ENCODE measurements at regions not wholly inside any gene's neighbourhood (a gene's known extent, or its start where the extent isn't known, plus 50 kb on each side); places are given as distances from the start of the nearest gene placed in this dataset.

DNA sequence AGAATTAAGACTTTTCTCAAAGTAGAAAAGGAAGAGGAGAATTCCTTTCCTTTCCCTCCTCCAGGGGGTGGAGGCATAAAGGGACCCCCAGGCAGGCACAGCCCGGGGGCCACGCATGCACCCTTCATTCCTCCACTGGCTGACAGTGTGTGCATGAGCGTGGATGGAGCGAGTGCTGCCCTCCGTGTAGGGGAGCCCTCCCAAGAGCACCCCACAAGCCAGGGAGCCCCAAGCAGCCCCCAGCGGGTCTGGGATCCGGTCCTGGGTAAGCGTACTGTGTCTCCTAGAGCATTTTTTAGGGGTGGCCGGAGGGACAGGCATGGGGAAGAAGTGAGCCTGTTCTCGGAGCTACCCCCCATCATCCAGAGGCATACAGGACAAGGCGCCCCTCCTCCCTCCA lies 120.5 kb downstream of the SIK1 start:
- CTCF ChIA-PET = no interaction called here
- TF ChIP-seq, protein P1, sequence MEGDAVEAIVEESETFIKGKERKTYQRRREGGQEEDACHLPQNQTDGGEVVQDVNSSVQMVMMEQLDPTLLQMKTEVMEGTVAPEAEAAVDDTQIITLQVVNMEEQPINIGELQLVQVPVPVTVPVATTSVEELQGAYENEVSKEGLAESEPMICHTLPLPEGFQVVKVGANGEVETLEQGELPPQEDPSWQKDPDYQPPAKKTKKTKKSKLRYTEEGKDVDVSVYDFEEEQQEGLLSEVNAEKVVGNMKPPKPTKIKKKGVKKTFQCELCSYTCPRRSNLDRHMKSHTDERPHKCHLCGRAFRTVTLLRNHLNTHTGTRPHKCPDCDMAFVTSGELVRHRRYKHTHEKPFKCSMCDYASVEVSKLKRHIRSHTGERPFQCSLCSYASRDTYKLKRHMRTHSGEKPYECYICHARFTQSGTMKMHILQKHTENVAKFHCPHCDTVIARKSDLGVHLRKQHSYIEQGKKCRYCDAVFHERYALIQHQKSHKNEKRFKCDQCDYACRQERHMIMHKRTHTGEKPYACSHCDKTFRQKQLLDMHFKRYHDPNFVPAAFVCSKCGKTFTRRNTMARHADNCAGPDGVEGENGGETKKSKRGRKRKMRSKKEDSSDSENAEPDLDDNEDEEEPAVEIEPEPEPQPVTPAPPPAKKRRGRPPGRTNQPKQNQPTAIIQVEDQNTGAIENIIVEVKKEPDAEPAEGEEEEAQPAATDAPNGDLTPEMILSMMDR (IDR thresholded peaks at IDR 0.05; ENCODE audit: insufficient read depth, low read length, missing control alignments) = no peak
- no peak overlapping the region for H3K4me3 ChIP-seq (ENCODE audit: low read depth, low read length)
- POLR2A ChIA-PET = no interaction called here
- DNase-seq (ENCODE audit: low read depth, low spot score) = no peak

GRCh38 chr21:43305811-43306311 lies 121.1 kb downstream of the SIK1 start:
- DNase-seq (ENCODE audit: low read depth, low spot score) = no peak
- H3K4me3 ChIP-seq (ENCODE audit: low read depth, low read length) = no peak overlapping the region
- CTCF ChIA-PET = no interaction called here
- POLR2A ChIA-PET = no interaction called here
- TF ChIP-seq, protein P1 (IDR thresholded peaks at IDR 0.05; ENCODE audit: insufficient read depth, low read length, missing control alignments) = no peak

- ChIA-PET CTCF (no interaction called here), POLR2A (no interaction called here)
- TF ChIP-seq, protein P1 (IDR thresholded peaks at IDR 0.05; ENCODE audit: insufficient read depth, low read length, missing control alignments) = no peak
- H3K4me3 ChIP-seq (ENCODE audit: low read depth, low read length) = no peak overlapping the region
- DNase-seq (ENCODE audit: low read depth, low spot score) = no peak
These were observed 121.6 kb downstream of the SIK1 start for GRCh38 chr21:43305336-43305665.

GRCh38 chr21:43304621-43305335 lies 122.2 kb downstream of the SIK1 start:
- no peak for DNase-seq (ENCODE audit: low read depth, low spot score)
- H3K4me3 ChIP-seq (ENCODE audit: low read depth, low read length) = no peak overlapping the region
- POLR2A ChIA-PET = no interaction called here
- CTCF ChIA-PET = interaction anchor here (0.7 kb wide), 1 partner anchor 9 kb away, joined by 4 read pairs; no protein-coding TSS in a partner anchor
- TF ChIP-seq, protein P1 (IDR thresholded peaks at IDR 0.05; ENCODE audit: insufficient read depth, low read length, missing control alignments) = no peak

GRCh38 chr21:43304206-43304605 lies 122.7 kb downstream of the SIK1 start:
- CTCF ChIA-PET = interaction anchor here (0.7 kb wide), 1 partner anchor 9 kb away, joined by 4 read pairs; no protein-coding TSS in a partner anchor
- DNase-seq (ENCODE audit: low read depth, low spot score) = no peak
- no peak overlapping the region for H3K4me3 ChIP-seq (ENCODE audit: low read depth, low read length)
- POLR2A ChIA-PET = no interaction called here
- TF ChIP-seq, protein P1 (IDR thresholded peaks at IDR 0.05; ENCODE audit: insufficient read depth, low read length, missing control alignments) = no peak

- H3K4me3 ChIP-seq (ENCODE audit: low read depth, low read length) = no peak overlapping the region
- TF ChIP-seq, protein P1 (IDR thresholded peaks at IDR 0.05; ENCODE audit: insufficient read depth, low read length, missing control alignments) = no peak
- ChIA-PET POLR2A (no interaction called here), CTCF (no interaction called here)
- DNase-seq (ENCODE audit: low read depth, low spot score) = no peak
These were observed 123.4 kb downstream of the SIK1 start for GRCh38 chr21:43303275-43304178.
